ENCODE measurements at regions not wholly inside any gene's neighbourhood (a gene's known extent, or its start where the extent isn't known, plus 50 kb on each side); places are given as distances from the start of the nearest gene placed in this dataset.

- H3K9me1 ChIP-seq (ENCODE audit: insufficient read depth, low read length): no peaks in the 10 kb centered on the region
- H2AK5ac ChIP-seq (ENCODE audit: low read depth, low read length): no peak overlapping the region
- H2BK20ac ChIP-seq (ENCODE audit: low read depth, low read length): no peak overlapping the region
- H2BK5ac ChIP-seq (ENCODE audit: low read depth, low read length, poor library complexity, severe bottlenecking): no peak overlapping the region
- WGBS, 2 experiments (ENCODE audit: extremely low coverage in 2 of 2, insufficient read length in 1 of 2): 82% methylated on average over 8 of the region's 19 CpGs; no CpG with 5 or more reads in 1 of the 2 experiments
- H3K14ac ChIP-seq (replicated peaks; ENCODE audit: low read depth, low read length): no peak overlapping the region
- H4K8ac ChIP-seq (ENCODE audit: low read depth in 2 of 2, low read length in 2 of 2): no peak overlapping the region
- no peak overlapping the region for H3K9ac ChIP-seq (ENCODE audit: low read depth, low read length)
- no peaks in the 10 kb centered on the region for H3K36me3 ChIP-seq (ENCODE audit: control insufficient read depth, insufficient read depth, low read length)
- no peak overlapping the region for H3K56ac ChIP-seq (ENCODE audit: extremely low read depth, insufficient read depth, low read length)
- no peak overlapping the region for H3K23ac ChIP-seq (ENCODE audit: low read depth, low read length)
- H3K4me2 ChIP-seq (ENCODE audit: low read depth, low read length): no peak overlapping the region
- H3K27me3 ChIP-seq (ENCODE audit: control insufficient read depth, insufficient read depth, low read length): no peaks in the 10 kb centered on the region
- ChIA-PET POLR2A (ENCODE audit: unreplicated experiment) (no interaction called here), CTCF (no interaction called here)
- no peak overlapping the region for H3K18ac ChIP-seq (ENCODE audit: low read depth, low read length)
- TF ChIP-seq RCOR1 (IDR thresholded peaks at IDR 0.05; ENCODE audit: insufficient replicate concordance, low read length) (no peak), RAD21 (IDR thresholded peaks at IDR 0.05; ENCODE audit: low read length) (no peak), CHD1 (IDR thresholded peaks at IDR 0.05; ENCODE audit: low read depth, low read length) (no peak), CTCF (conservative IDR thresholded peaks at IDR 0.05; ENCODE audit: low read depth, low read length) (no peak)
- H4K91ac ChIP-seq (ENCODE audit: insufficient read depth, low read depth, low read length): no peak overlapping the region
- no peak overlapping the region for H2BK15ac ChIP-seq (ENCODE audit: low read depth, low read length)
- no peak overlapping the region for H4K5ac ChIP-seq (ENCODE audit: low read depth, low read length)
- no peak overlapping the region for H3K4ac ChIP-seq (ENCODE audit: low read depth, low read length)
- in situ Hi-C loops (cut with MboI; ENCODE audit: low sequenced_read_pairs) (no loop called here), dilution Hi-C loops (cut with HindIII; ENCODE audit: low sequenced_read_pairs, unreplicated experiment) (no loop called here), intact Hi-C loops (cut with micrococcal nuclease) (no loop called here)
- no peaks in the 10 kb centered on the region for H3K4me1 ChIP-seq (ENCODE audit: control insufficient read depth, insufficient read depth, low read length)
- H2BK120ac ChIP-seq (ENCODE audit: low read depth, low read length): no peak overlapping the region
- no peaks in the 10 kb centered on the region for H3K79me1 ChIP-seq (ENCODE audit: low read depth in 1 of 2, low read length in 2 of 2)
- H2AFZ ChIP-seq (replicated peaks; ENCODE audit: low read length, poor library complexity): no peak overlapping the region
- no peak overlapping the region for H3K27ac ChIP-seq (ENCODE audit: insufficient read depth, low read length)
- no peak overlapping the region for H3K4me3 ChIP-seq (ENCODE audit: insufficient read depth, low read depth, low read length)
- peaks cover 3% of the 10 kb centered on the region; the same call in 1 of the 2 replicates for H3K9me3 ChIP-seq (ENCODE audit: control insufficient read depth, insufficient read depth, low read length)
- ATAC-seq (ENCODE audit: low read depth): no peak
- no peak for DNase-seq
- no TSS peak for BruUV-seq (replicated peaks)
- H4K20me1 ChIP-seq (ENCODE audit: insufficient read depth, low read length): no peaks in the 10 kb centered on the region
- no peak overlapping the region for H2AK9ac ChIP-seq (replicated peaks; ENCODE audit: low read depth, low read length, poor library complexity)
Measured at GRCh38 chr4:116453127-116453526, 632.2 kb downstream of the TRAM1L1 start.

Data from IMR-90 (cell line).